ENCODE measurements at regions not wholly inside any gene's neighbourhood (a gene's known extent, or its start where the extent isn't known, plus 50 kb on each side); places are given as distances from the start of the nearest gene placed in this dataset.

- Mint-ChIP-seq H3K4me1 (no peaks in the 10 kb centered on the region), H3K36me3 (no peaks in the 10 kb centered on the region), H3K9me3 (peaks cover 10% of the 10 kb centered on the region), H3K27ac (no peak overlapping the region), H3K4me3 (no peak overlapping the region), H3K27me3 (ENCODE audit: insufficient read depth, low read depth) (no peaks in the 10 kb centered on the region)
- H3F3A ChIP-seq (ENCODE audit: low read depth), result no peaks in the 10 kb centered on the region
- H2AFZ ChIP-seq (replicated peaks), result no peak overlapping the region
- H3K79me2 ChIP-seq (ENCODE audit: low read depth), result no peaks in the 10 kb centered on the region
- DNase-seq (ENCODE audit: low spot score), result no peak
- H3K4me2 ChIP-seq, result no peak overlapping the region
- H4K20me1 ChIP-seq (ENCODE audit: low read depth), result no peaks in the 10 kb centered on the region
- H3K27me3 ChIP-seq, result no peaks in the 10 kb centered on the region
- H3K4me3 ChIP-seq, result no peak overlapping the region
- H3K9ac ChIP-seq, result no peak overlapping the region
- H3K9me3 ChIP-seq (ENCODE audit: low read depth), result no peaks in the 10 kb centered on the region
- H3K27ac ChIP-seq, result no peak overlapping the region
- no peaks in the 10 kb centered on the region for H3K36me3 ChIP-seq
- no peak for TF ChIP-seq EZH2phosphoT487 (IDR thresholded peaks at IDR 0.05)
- no peak for TF ChIP-seq CTCF (IDR thresholded peaks at IDR 0.05)
- TF ChIP-seq EZH2 (IDR thresholded peaks at IDR 0.05), result no peak
- no peaks in the 10 kb centered on the region for H3K4me1 ChIP-seq
Measured at GRCh38 chr2:33848486-33848885, 249.4 kb upstream of the FAM98A start.

- no peak overlapping the region for H3K27ac Mint-ChIP-seq
- H3K79me2 ChIP-seq (ENCODE audit: low read depth), result no peaks in the 10 kb centered on the region
Measured at GRCh38 chr2:33839791-33840190, 240.7 kb upstream of the FAM98A start.

GRCh38 chr2:33836628-33837027, 237.5 kb upstream of the FAM98A start:
- H3K27ac ChIP-seq, result no peak overlapping the region
- H3K79me2 ChIP-seq (ENCODE audit: low read depth), result no peaks in the 10 kb centered on the region
- peaks cover 4% of the 10 kb centered on the region for H3K9me3 Mint-ChIP-seq
- no peak overlapping the region for H3K4me3 Mint-ChIP-seq
- H3K27me3 ChIP-seq, result no peaks in the 10 kb centered on the region
- no peak overlapping the region for H3K4me2 ChIP-seq
- TF ChIP-seq CTCF (IDR thresholded peaks at IDR 0.05) (no peak), EZH2phosphoT487 (IDR thresholded peaks at IDR 0.05) (no peak), EZH2 (IDR thresholded peaks at IDR 0.05) (no peak)
- H3K4me3 ChIP-seq, result no peak overlapping the region
- H3K9me3 ChIP-seq (ENCODE audit: low read depth), result no peaks in the 10 kb centered on the region
- no peaks in the 10 kb centered on the region for H3K36me3 ChIP-seq
- H3K4me1 Mint-ChIP-seq, result peaks cover 3% of the 10 kb centered on the region
- H3K4me1 ChIP-seq, result no peaks in the 10 kb centered on the region
- H3K9ac ChIP-seq, result no peak overlapping the region
- no peak for DNase-seq (ENCODE audit: low spot score)
- H2AFZ ChIP-seq (replicated peaks), result no peak overlapping the region
- no peaks in the 10 kb centered on the region for H4K20me1 ChIP-seq (ENCODE audit: low read depth)
- no peaks in the 10 kb centered on the region for H3K27me3 Mint-ChIP-seq (ENCODE audit: insufficient read depth, low read depth)
- no peak overlapping the region for H3K27ac Mint-ChIP-seq
- H3F3A ChIP-seq (ENCODE audit: low read depth), result no peaks in the 10 kb centered on the region
- no peaks in the 10 kb centered on the region for H3K36me3 Mint-ChIP-seq

More at GRCh38 chr2:33839791-33840190, 240.7 kb upstream of the FAM98A start:
- H3K9me3 ChIP-seq (ENCODE audit: low read depth), result no peaks in the 10 kb centered on the region
- no peak for DNase-seq (ENCODE audit: low spot score)
- Mint-ChIP-seq H3K36me3 (no peaks in the 10 kb centered on the region), H3K27me3 (ENCODE audit: insufficient read depth, low read depth) (no peaks in the 10 kb centered on the region), H3K4me3 (no peak overlapping the region), H3K4me1 (peaks cover 3% of the 10 kb centered on the region), H3K9me3 (peaks cover 4% of the 10 kb centered on the region)
- no peak overlapping the region for H3K4me2 ChIP-seq
- H3K4me3 ChIP-seq, result no peak overlapping the region
- H2AFZ ChIP-seq (replicated peaks), result no peak overlapping the region
- no peak overlapping the region for H3K27ac ChIP-seq
- no peaks in the 10 kb centered on the region for H3K27me3 ChIP-seq
- H3K36me3 ChIP-seq, result no peaks in the 10 kb centered on the region
- H3K9ac ChIP-seq, result no peak overlapping the region
- TF ChIP-seq CTCF (IDR thresholded peaks at IDR 0.05) (no peak), EZH2phosphoT487 (IDR thresholded peaks at IDR 0.05) (no peak), EZH2 (IDR thresholded peaks at IDR 0.05) (no peak)
- no peaks in the 10 kb centered on the region for H3K4me1 ChIP-seq
- H3F3A ChIP-seq (ENCODE audit: low read depth), result no peaks in the 10 kb centered on the region
- H4K20me1 ChIP-seq (ENCODE audit: low read depth), result no peaks in the 10 kb centered on the region

Measured in neural progenitor cell (in vitro differentiated cells).